T-helper 1 cell (primary cell): ENCODE measurements at regions not wholly inside any gene's neighbourhood (a gene's known extent, or its start where the extent isn't known, plus 50 kb on each side); places are given as distances from the start of the nearest gene placed in this dataset.

Experiments used
- DNase-seq, 5 donors: peaks; one replicate each; pipeline ENCODE4 v3.0.0-alpha.2; 2012 to 2020

GRCh38 chr13:107854880-107855279 is 360.5 kb downstream of the LIG4 start:
- DNase-seq, result no peak

GRCh38 chr13:107852072-107852471 is 363.3 kb downstream of the LIG4 start:
- DNase-seq, result no peak

GRCh38 chr13:107851670-107852069 is 363.7 kb downstream of the LIG4 start:
- DNase-seq, result no peak

- no peak for DNase-seq
Measured at GRCh38 chr13:107847406-107847805, 367.9 kb downstream of the LIG4 start.

GRCh38 chr13:107846642-107847041 is 368.7 kb downstream of the LIG4 start:
- DNase-seq, result no peak

GRCh38 chr13:107845911-107846310 is 369.4 kb downstream of the LIG4 start:
- no peak for DNase-seq

GRCh38 chr13:107843681-107844080 is 371.7 kb downstream of the LIG4 start:
- no peak for DNase-seq

GRCh38 chr13:107843281-107843680 is 372.1 kb downstream of the LIG4 start:
- DNase-seq, result no peak

- no peak for DNase-seq
Measured at GRCh38 chr13:107842562-107843180, 372.7 kb downstream of the LIG4 start.

- no peak for DNase-seq
Measured at GRCh38 chr13:107838588-107839161, 376.7 kb downstream of the LIG4 start.

- no peak for DNase-seq
Measured at GRCh38 chr13:107836685-107837084, 378.7 kb downstream of the LIG4 start.

- no peak for DNase-seq
Measured at GRCh38 chr13:107835339-107836018, 379.9 kb downstream of the LIG4 start.

- no peak for DNase-seq
Measured at GRCh38 chr13:107834717-107835116, 380.6 kb downstream of the LIG4 start.

GRCh38 chr13:107834281-107834680 is 381.1 kb downstream of the LIG4 start:
- DNase-seq, result no peak

- DNase-seq, result no peak
Measured at GRCh38 chr13:107832500-107833100, 382.7 kb downstream of the LIG4 start.

- DNase-seq, result no peak
Measured at GRCh38 chr13:107830804-107831203, 384.5 kb downstream of the LIG4 start.

GRCh38 chr13:107827840-107828549 is 387.3 kb downstream of the LIG4 start:
- no peak for DNase-seq

- no peak for DNase-seq
Measured at GRCh38 chr13:107824635-107825034, 390.7 kb downstream of the LIG4 start.

GRCh38 chr13:107822006-107822405 is 393.3 kb downstream of the LIG4 start:
- no peak for DNase-seq

GRCh38 chr13:107821492-107821891 is 393.8 kb downstream of the LIG4 start:
- DNase-seq, result no peak

- no peak for DNase-seq
Measured at GRCh38 chr13:107819071-107819470, 396.3 kb downstream of the LIG4 start.

- DNase-seq, result no peak
Measured at GRCh38 chr13:107817647-107818287, 397.6 kb downstream of the LIG4 start.

- DNase-seq, result no peak
Measured at GRCh38 chr13:107812014-107812412, 403.3 kb downstream of the LIG4 start.
